ENCODE measurements at regions not wholly inside any gene's neighbourhood (a gene's known extent, or its start where the extent isn't known, plus 50 kb on each side); places are given as distances from the start of the nearest gene placed in this dataset.
"Not testable (repeated sequence)": the region's sequence is repeated elsewhere in the genome, so short reads cannot be mapped to it uniquely, and the experiment has no call there.

GRCh38 chr1:117314951-117315350 lies 52.3 kb upstream of the MAN1A2 start:
- H3K4me3 Mint-ChIP-seq; H3K27me3 ChIP-seq (replicated peaks in 1 of 2; ENCODE audit: control insufficient read depth in 2 of 2, extremely low read depth in 1 of 2, insufficient read depth in 2 of 2, low read length in 1 of 2); DNase-seq; H3K4me3 ChIP-seq (ENCODE audit: control insufficient read depth in 1 of 2, extremely low read depth in 1 of 2, low read length in 1 of 2); POLR2A ChIA-PET; H3K4me1 ChIP-seq (ENCODE audit: control insufficient read depth in 1 of 2, extremely low read depth in 1 of 2, insufficient read depth in 2 of 2, low read length in 2 of 2); H3K9me3 ChIP-seq; H3K9me3 Mint-ChIP-seq; H3K36me3 ChIP-seq (ENCODE audit: control insufficient read depth in 2 of 2, extremely low read depth in 1 of 2, insufficient read depth in 1 of 2, low read length in 1 of 2); H3K4me1 Mint-ChIP-seq; H3K27me3 Mint-ChIP-seq; H3K27ac Mint-ChIP-seq; H3K36me3 Mint-ChIP-seq; ATAC-seq (replicated peaks in 1 of 4); H3K27ac ChIP-seq (ENCODE audit: low read length): not testable (repeated sequence)
- CTCF ChIA-PET, result interaction anchor here in 1 of 2 donors (0.6 kb wide), 1 partner anchor 1608 kb away, joined by 4 read pairs; no protein-coding TSS in a partner anchor
- no CpG with 5 or more reads among the region's 2 CpGs for WGBS (ENCODE audit: insufficient coverage)

GRCh38 chr1:117313555-117313954 lies 53.7 kb upstream of the MAN1A2 start:
- WGBS (ENCODE audit: insufficient coverage), result 89% methylated on average over 3 of the region's 3 CpGs
- Mint-ChIP-seq H3K27me3 (peaks cover 0 to 4% of the 10 kb centered on the region in 2 donors), H3K9me3 (no peaks in the 10 kb centered on the region), H3K27ac (no peak overlapping the region), H3K4me3 (no peak overlapping the region), H3K4me1 (no peaks in the 10 kb centered on the region), H3K36me3 (no peaks in the 10 kb centered on the region)
- H3K4me1 ChIP-seq (ENCODE audit: control insufficient read depth in 1 of 2, extremely low read depth in 1 of 2, insufficient read depth in 2 of 2, low read length in 2 of 2), result no peaks in the 10 kb centered on the region
- CTCF ChIA-PET, result interaction anchor here in 1 of 2 donors (0.6 kb wide), 1 partner anchor 113 kb away, joined by 3 read pairs; no protein-coding TSS in a partner anchor
- H3K27me3 ChIP-seq (replicated peaks in 1 of 2; ENCODE audit: control insufficient read depth in 2 of 2, extremely low read depth in 1 of 2, insufficient read depth in 2 of 2, low read length in 1 of 2), result no peaks in the 10 kb centered on the region
- no peak overlapping the region for H3K4me3 ChIP-seq (ENCODE audit: control insufficient read depth in 1 of 2, extremely low read depth in 1 of 2, low read length in 1 of 2)
- H3K36me3 ChIP-seq (ENCODE audit: control insufficient read depth in 2 of 2, extremely low read depth in 1 of 2, insufficient read depth in 1 of 2, low read length in 1 of 2), result no peaks in the 10 kb centered on the region
- H3K9me3 ChIP-seq, result no peaks in the 10 kb centered on the region
- H3K27ac ChIP-seq (ENCODE audit: low read length), result no peak overlapping the region
- no peak for DNase-seq
- POLR2A ChIA-PET, result no interaction called here
- ATAC-seq (replicated peaks in 1 of 4), result no peak

GRCh38 chr1:117312453-117313138 lies 54.7 kb upstream of the MAN1A2 start:
- ChIA-PET CTCF (interaction anchor here in 1 of 2 donors (1.1 kb wide), 1 partner anchor 21 kb away, joined by 3 read pairs; no protein-coding TSS in a partner anchor), POLR2A (no interaction called here)
- no peaks in the 10 kb centered on the region for H3K27me3 Mint-ChIP-seq
- Histone ChIP-seq H3K36me3 (ENCODE audit: control insufficient read depth in 2 of 2, extremely low read depth in 1 of 2, insufficient read depth in 1 of 2, low read length in 1 of 2) (no peaks in the 10 kb centered on the region), H3K27ac (ENCODE audit: low read length) (no peak overlapping the region), H3K9me3 (no peaks in the 10 kb centered on the region), H3K4me1 (ENCODE audit: control insufficient read depth in 1 of 2, extremely low read depth in 1 of 2, insufficient read depth in 2 of 2, low read length in 2 of 2) (no peaks in the 10 kb centered on the region), H3K4me3 (ENCODE audit: control insufficient read depth in 1 of 2, extremely low read depth in 1 of 2, low read length in 1 of 2) (no peak overlapping the region), H3K27me3 (replicated peaks in 1 of 2; ENCODE audit: control insufficient read depth in 2 of 2, extremely low read depth in 1 of 2, insufficient read depth in 2 of 2, low read length in 1 of 2) (no peaks in the 10 kb centered on the region)
- H3K9me3 Mint-ChIP-seq, result no peaks in the 10 kb centered on the region
- 63% methylated on average over 2 of the region's 4 CpGs for WGBS (ENCODE audit: insufficient coverage)
- no peak overlapping the region for H3K27ac Mint-ChIP-seq
- H3K36me3 Mint-ChIP-seq, result no peaks in the 10 kb centered on the region
- peak in 2 of 4 experiments; percentile 43 to 65 for ATAC-seq (replicated peaks in 1 of 4)
- no peak overlapping the region for H3K4me3 Mint-ChIP-seq
- peak in 5 of 35 experiments; percentile 0 to 43 (median 2) for DNase-seq
- no peaks in the 10 kb centered on the region for H3K4me1 Mint-ChIP-seq

- H3K4me1 Mint-ChIP-seq, result no peaks in the 10 kb centered on the region
- H3K9me3 ChIP-seq, result no peaks in the 10 kb centered on the region
- H3K27ac ChIP-seq (ENCODE audit: low read length), result no peak overlapping the region
- H3K27me3 Mint-ChIP-seq, result peaks cover 0 to 3% of the 10 kb centered on the region in 2 donors
- H3K27ac Mint-ChIP-seq, result no peak overlapping the region
- no peaks in the 10 kb centered on the region for H3K9me3 Mint-ChIP-seq
- H3K36me3 ChIP-seq (ENCODE audit: control insufficient read depth in 2 of 2, extremely low read depth in 1 of 2, insufficient read depth in 1 of 2, low read length in 1 of 2), result no peaks in the 10 kb centered on the region
- no peak for DNase-seq
- CTCF ChIA-PET, result no interaction called here
- no peaks in the 10 kb centered on the region for H3K4me1 ChIP-seq (ENCODE audit: control insufficient read depth in 1 of 2, extremely low read depth in 1 of 2, insufficient read depth in 2 of 2, low read length in 2 of 2)
- no peak overlapping the region for H3K4me3 Mint-ChIP-seq
- no peaks in the 10 kb centered on the region for H3K36me3 Mint-ChIP-seq
- ATAC-seq (replicated peaks in 1 of 4), result no peak
- 71% methylated on average over 2 of the region's 3 CpGs for WGBS (ENCODE audit: insufficient coverage)
- POLR2A ChIA-PET, result no interaction called here
- H3K27me3 ChIP-seq (replicated peaks in 1 of 2; ENCODE audit: control insufficient read depth in 2 of 2, extremely low read depth in 1 of 2, insufficient read depth in 2 of 2, low read length in 1 of 2), result peaks cover 0 to 3% of the 10 kb centered on the region in 2 experiments
- no peak overlapping the region for H3K4me3 ChIP-seq (ENCODE audit: control insufficient read depth in 1 of 2, extremely low read depth in 1 of 2, low read length in 1 of 2)
Measured at GRCh38 chr1:117308311-117308916, 58.8 kb upstream of the MAN1A2 start.

- no CpG with 5 or more reads among the region's 1 CpG for WGBS (ENCODE audit: insufficient coverage)
- H3K4me1 ChIP-seq (ENCODE audit: control insufficient read depth in 1 of 2, extremely low read depth in 1 of 2, insufficient read depth in 2 of 2, low read length in 2 of 2), result no peaks in the 10 kb centered on the region
- Mint-ChIP-seq H3K4me1 (no peaks in the 10 kb centered on the region), H3K4me3 (no peak overlapping the region), H3K27me3 (peaks cover 0 to 3% of the 10 kb centered on the region in 2 donors), H3K36me3 (no peaks in the 10 kb centered on the region), H3K9me3 (no peaks in the 10 kb centered on the region), H3K27ac (no peak overlapping the region)
- DNase-seq (no peak), ATAC-seq (replicated peaks in 1 of 4) (no peak)
- ChIA-PET POLR2A (no interaction called here), CTCF (no interaction called here)
- H3K27me3 ChIP-seq (replicated peaks in 1 of 2; ENCODE audit: control insufficient read depth in 2 of 2, extremely low read depth in 1 of 2, insufficient read depth in 2 of 2, low read length in 1 of 2), result peaks cover 0 to 6% of the 10 kb centered on the region in 2 experiments
- H3K9me3 ChIP-seq, result no peaks in the 10 kb centered on the region
- H3K27ac ChIP-seq (ENCODE audit: low read length), result no peak overlapping the region
- H3K36me3 ChIP-seq (ENCODE audit: control insufficient read depth in 2 of 2, extremely low read depth in 1 of 2, insufficient read depth in 1 of 2, low read length in 1 of 2), result no peaks in the 10 kb centered on the region
- no peak overlapping the region for H3K4me3 ChIP-seq (ENCODE audit: control insufficient read depth in 1 of 2, extremely low read depth in 1 of 2, low read length in 1 of 2)
Measured at GRCh38 chr1:117301901-117302300, 65.3 kb upstream of the MAN1A2 start.

- POLR2A ChIA-PET; H3K9me3 Mint-ChIP-seq; H3K27ac Mint-ChIP-seq; H3K27ac ChIP-seq (ENCODE audit: low read length); H3K36me3 Mint-ChIP-seq; H3K4me3 Mint-ChIP-seq; H3K9me3 ChIP-seq; H3K27me3 Mint-ChIP-seq; H3K27me3 ChIP-seq (replicated peaks in 1 of 2; ENCODE audit: control insufficient read depth in 2 of 2, extremely low read depth in 1 of 2, insufficient read depth in 2 of 2, low read length in 1 of 2); DNase-seq; ATAC-seq (replicated peaks in 1 of 4); H3K4me1 Mint-ChIP-seq; H3K4me3 ChIP-seq (ENCODE audit: control insufficient read depth in 1 of 2, extremely low read depth in 1 of 2, low read length in 1 of 2); H3K36me3 ChIP-seq (ENCODE audit: control insufficient read depth in 2 of 2, extremely low read depth in 1 of 2, insufficient read depth in 1 of 2, low read length in 1 of 2); H3K4me1 ChIP-seq (ENCODE audit: control insufficient read depth in 1 of 2, extremely low read depth in 1 of 2, insufficient read depth in 2 of 2, low read length in 2 of 2): not testable (repeated sequence)
- CTCF ChIA-PET, result interaction anchor here in 1 of 2 donors (1.0 kb wide), 1 partner anchor 178 kb away, joined by 5 read pairs; no protein-coding TSS in a partner anchor
- WGBS (ENCODE audit: insufficient coverage), result no CpG with 5 or more reads among the region's 6 CpGs
Measured at GRCh38 chr1:117300183-117300582, 67.1 kb upstream of the MAN1A2 start.
